ENCODE measurements at regions not wholly inside any gene's neighbourhood (a gene's known extent, or its start where the extent isn't known, plus 50 kb on each side); places are given as distances from the start of the nearest gene placed in this dataset.

- CTCF ChIA-PET: no interaction called here
- no peak for FAIRE-seq
- RAD21 ChIA-PET (ENCODE audit: unreplicated experiment): no interaction called here
Observed at GRCh38 chr12:28958553-28959195, 190.4 kb upstream of the FAR2 start.

GRCh38 chr12:28961948-28962384 lies 187.1 kb upstream of the FAR2 start:
- no peak overlapping the region for H3K4me2 ChIP-seq (ENCODE audit: control insufficient read depth, insufficient read depth)
- no peaks in the 10 kb centered on the region for H3K27me3 ChIP-seq (replicated peaks in 1 of 2; ENCODE audit: control insufficient read depth in 2 of 2, insufficient read depth in 2 of 2, low read length in 1 of 2)
- ATAC-seq (peak; percentile 75), DNase-seq (ENCODE audit: low read depth, low spot score) (no peak), FAIRE-seq (no peak)
- in situ Hi-C loops (cut with MboI) (no loop called here), intact Hi-C loops (cut with micrococcal nuclease; ENCODE audit: unreplicated experiment) (no loop called here)
- H3K27ac ChIP-seq (ENCODE audit: control insufficient read depth, insufficient read depth): no peak overlapping the region
- WGBS (ENCODE audit: insufficient coverage, insufficient replicate concordance, low lambda C conversion rate, missing lambda C conversion rate): 33% methylated on average over 1 of the region's 1 CpG
- H4K20me1 ChIP-seq (ENCODE audit: control insufficient read depth, insufficient read depth): no peaks in the 10 kb centered on the region
- no peak overlapping the region for H2AFZ ChIP-seq (ENCODE audit: control insufficient read depth, low read depth, low read length)
- ChIA-PET RAD21 (ENCODE audit: unreplicated experiment) (no interaction called here), SMC1A (ENCODE audit: uncharacterized antibody, unreplicated experiment) (no interaction called here), CTCF (no interaction called here), POLR2A (no interaction called here)
- no peaks in the 10 kb centered on the region for H3K36me3 ChIP-seq (ENCODE audit: control insufficient read depth in 2 of 2, insufficient read depth in 2 of 2, low read length in 1 of 2)
- H3K9me3 ChIP-seq (replicated peaks; ENCODE audit: control insufficient read depth, insufficient read depth, low read length): no peaks in the 10 kb centered on the region
- H3K4me3 ChIP-seq: no peak overlapping the region
- H3K79me2 ChIP-seq (ENCODE audit: control insufficient read depth, insufficient read depth, low read length): no peaks in the 10 kb centered on the region
- BruUV-seq (replicated peaks): no TSS peak
- H3K4me1 ChIP-seq (ENCODE audit: control insufficient read depth, insufficient read depth, low read length): no peaks in the 10 kb centered on the region
- no peak overlapping the region for H3K9ac ChIP-seq (ENCODE audit: control insufficient read depth, insufficient read depth, low read length)
- TF ChIP-seq, protein P1, sequence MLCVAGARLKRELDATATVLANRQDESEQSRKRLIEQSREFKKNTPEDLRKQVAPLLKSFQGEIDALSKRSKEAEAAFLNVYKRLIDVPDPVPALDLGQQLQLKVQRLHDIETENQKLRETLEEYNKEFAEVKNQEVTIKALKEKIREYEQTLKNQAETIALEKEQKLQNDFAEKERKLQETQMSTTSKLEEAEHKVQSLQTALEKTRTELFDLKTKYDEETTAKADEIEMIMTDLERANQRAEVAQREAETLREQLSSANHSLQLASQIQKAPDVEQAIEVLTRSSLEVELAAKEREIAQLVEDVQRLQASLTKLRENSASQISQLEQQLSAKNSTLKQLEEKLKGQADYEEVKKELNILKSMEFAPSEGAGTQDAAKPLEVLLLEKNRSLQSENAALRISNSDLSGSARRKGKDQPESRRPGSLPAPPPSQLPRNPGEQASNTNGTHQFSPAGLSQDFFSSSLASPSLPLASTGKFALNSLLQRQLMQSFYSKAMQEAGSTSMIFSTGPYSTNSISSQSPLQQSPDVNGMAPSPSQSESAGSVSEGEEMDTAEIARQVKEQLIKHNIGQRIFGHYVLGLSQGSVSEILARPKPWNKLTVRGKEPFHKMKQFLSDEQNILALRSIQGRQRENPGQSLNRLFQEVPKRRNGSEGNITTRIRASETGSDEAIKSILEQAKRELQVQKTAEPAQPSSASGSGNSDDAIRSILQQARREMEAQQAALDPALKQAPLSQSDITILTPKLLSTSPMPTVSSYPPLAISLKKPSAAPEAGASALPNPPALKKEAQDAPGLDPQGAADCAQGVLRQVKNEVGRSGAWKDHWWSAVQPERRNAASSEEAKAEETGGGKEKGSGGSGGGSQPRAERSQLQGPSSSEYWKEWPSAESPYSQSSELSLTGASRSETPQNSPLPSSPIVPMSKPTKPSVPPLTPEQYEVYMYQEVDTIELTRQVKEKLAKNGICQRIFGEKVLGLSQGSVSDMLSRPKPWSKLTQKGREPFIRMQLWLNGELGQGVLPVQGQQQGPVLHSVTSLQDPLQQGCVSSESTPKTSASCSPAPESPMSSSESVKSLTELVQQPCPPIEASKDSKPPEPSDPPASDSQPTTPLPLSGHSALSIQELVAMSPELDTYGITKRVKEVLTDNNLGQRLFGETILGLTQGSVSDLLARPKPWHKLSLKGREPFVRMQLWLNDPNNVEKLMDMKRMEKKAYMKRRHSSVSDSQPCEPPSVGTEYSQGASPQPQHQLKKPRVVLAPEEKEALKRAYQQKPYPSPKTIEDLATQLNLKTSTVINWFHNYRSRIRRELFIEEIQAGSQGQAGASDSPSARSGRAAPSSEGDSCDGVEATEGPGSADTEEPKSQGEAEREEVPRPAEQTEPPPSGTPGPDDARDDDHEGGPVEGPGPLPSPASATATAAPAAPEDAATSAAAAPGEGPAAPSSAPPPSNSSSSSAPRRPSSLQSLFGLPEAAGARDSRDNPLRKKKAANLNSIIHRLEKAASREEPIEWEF (IDR thresholded peaks at IDR 0.05; ENCODE audit: insufficient replicate concordance, low read depth, low read length): no peak
- TF ChIP-seq RELA (IDR thresholded peaks at IDR 0.05; ENCODE audit: borderline replicate concordance, partially characterized antibody): no peak
- no peak for TF ChIP-seq ZNF207 (IDR thresholded peaks at IDR 0.05; ENCODE audit: borderline replicate concordance)
- no peak for TF ChIP-seq REST (IDR thresholded peaks at IDR 0.05; ENCODE audit: low read depth, low read length)

More at GRCh38 chr12:28958553-28959195, 190.4 kb upstream of the FAR2 start:
- Histone ChIP-seq H3K27me3 (replicated peaks in 1 of 2; ENCODE audit: control insufficient read depth in 2 of 2, insufficient read depth in 2 of 2, low read length in 1 of 2) (no peaks in the 10 kb centered on the region), H3K9ac (ENCODE audit: control insufficient read depth, insufficient read depth, low read length) (no peak overlapping the region), H3K27ac (ENCODE audit: control insufficient read depth, insufficient read depth) (no peak overlapping the region), H4K20me1 (ENCODE audit: control insufficient read depth, insufficient read depth) (no peaks in the 10 kb centered on the region), H3K79me2 (ENCODE audit: control insufficient read depth, insufficient read depth, low read length) (no peaks in the 10 kb centered on the region), H3K4me1 (ENCODE audit: control insufficient read depth, insufficient read depth, low read length) (no peaks in the 10 kb centered on the region), H3K9me3 (replicated peaks; ENCODE audit: control insufficient read depth, insufficient read depth, low read length) (no peaks in the 10 kb centered on the region), H3K36me3 (ENCODE audit: control insufficient read depth in 2 of 2, insufficient read depth in 2 of 2, low read length in 1 of 2) (no peaks in the 10 kb centered on the region), H2AFZ (ENCODE audit: control insufficient read depth, low read depth, low read length) (no peak overlapping the region), H3K4me2 (ENCODE audit: control insufficient read depth, insufficient read depth) (no peak overlapping the region), H3K4me3 (no peak overlapping the region)
- BruUV-seq (replicated peaks): no TSS peak
- DNase-seq (ENCODE audit: low read depth, low spot score) (no peak), ATAC-seq (no peak)
- in situ Hi-C loops (cut with MboI): no loop called here
- SMC1A ChIA-PET (ENCODE audit: uncharacterized antibody, unreplicated experiment): no interaction called here
- POLR2A ChIA-PET: no interaction called here
- no peak for TF ChIP-seq YY1 (IDR thresholded peaks at IDR 0.05; ENCODE audit: low read depth, low read length)
- no peak for TF ChIP-seq WRNIP1 (IDR thresholded peaks at IDR 0.05; ENCODE audit: borderline replicate concordance, low read depth, low read length)
- no peak for TF ChIP-seq MTA2 (IDR thresholded peaks at IDR 0.05; ENCODE audit: low read depth)
- TF ChIP-seq IKZF2 (IDR thresholded peaks at IDR 0.05): no peak
- TF ChIP-seq NR2F1 (conservative IDR thresholded peaks at IDR 0.05): no peak
- TF ChIP-seq MYC (IDR thresholded peaks at IDR 0.05; ENCODE audit: insufficient read depth, insufficient read length, insufficient replicate concordance, low read length, severe bottlenecking): no peak
- TF ChIP-seq SUZ12 (IDR thresholded peaks at IDR 0.05; ENCODE audit: unreplicated experiment): no peak
- no peak for TF ChIP-seq ESRRA (IDR thresholded peaks at IDR 0.05; ENCODE audit: low read length)
- TF ChIP-seq RCOR1 (conservative IDR thresholded peaks at IDR 0.05; ENCODE audit: low read depth, low read length): no peak
- TF ChIP-seq LARP7 (IDR thresholded peaks at IDR 0.05): no peak
- TF ChIP-seq RB1 (IDR thresholded peaks at IDR 0.05; ENCODE audit: borderline replicate concordance): no peak
- no peak for TF ChIP-seq JUND (IDR thresholded peaks at IDR 0.05; ENCODE audit: low read depth, low read length)
- intact Hi-C loops (cut with micrococcal nuclease; ENCODE audit: unreplicated experiment): no loop called here
- 3% methylated on average over 2 of the region's 2 CpGs for WGBS (ENCODE audit: insufficient coverage, insufficient replicate concordance, low lambda C conversion rate, missing lambda C conversion rate)
